Choroid plexus epithelial cell (primary cell): ENCODE measurements at regions not wholly inside any gene's neighbourhood (a gene's known extent, or its start where the extent isn't known, plus 50 kb on each side); places are given as distances from the start of the nearest gene placed in this dataset.

Source experiments
- DNase-seq: peaks from one replicate; pipeline ENCODE4 v3.0.0-alpha.2; 2010; ENCODE audit warnings: low read depth
- H3K4me3 ChIP-seq: 2 replicates; pipeline ENCODE4 v1.5.1; 2011; ENCODE audit warnings: low read depth, mild to moderate bottlenecking, control low read depth, low read length, moderate library complexity
- CTCF ChIP-seq: conservative IDR thresholded peaks from 2 replicates; pipeline ENCODE4 v1.5.1; 2011; ENCODE audit warnings: low read depth, mild to moderate bottlenecking, control low read depth, inconsistent platforms, low read length, moderate library complexity

- TF ChIP-seq CTCF, result no peak
- DNase-seq, result no peak
- H3K4me3 ChIP-seq, result no peak overlapping the region
Measured at GRCh38 chr13:78816154-78816553, 157.2 kb upstream of the OBI1 start.

DNA sequence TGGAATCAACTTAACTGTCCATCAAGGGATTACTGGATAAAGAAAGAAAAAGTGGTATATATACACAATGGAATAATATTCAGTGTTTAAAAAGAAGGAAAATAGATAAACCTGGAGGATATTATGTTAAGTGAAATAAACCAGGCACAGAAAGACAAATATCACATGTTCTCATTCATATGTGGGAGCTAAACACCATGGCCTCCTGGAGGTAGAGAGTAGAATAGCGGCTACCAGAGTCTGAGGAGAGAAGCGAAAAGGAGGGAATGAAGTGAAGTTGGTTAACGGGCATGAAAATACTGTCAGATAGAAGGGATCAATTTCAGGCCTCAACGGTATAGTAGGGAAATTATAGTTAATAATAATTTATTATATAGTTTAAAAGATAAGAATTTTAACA, 147.5 kb upstream of the OBI1 start:
- DNase-seq, result no peak
- TF ChIP-seq CTCF, result peak; percentile 8
- H3K4me3 ChIP-seq, result no peak overlapping the region

DNA sequence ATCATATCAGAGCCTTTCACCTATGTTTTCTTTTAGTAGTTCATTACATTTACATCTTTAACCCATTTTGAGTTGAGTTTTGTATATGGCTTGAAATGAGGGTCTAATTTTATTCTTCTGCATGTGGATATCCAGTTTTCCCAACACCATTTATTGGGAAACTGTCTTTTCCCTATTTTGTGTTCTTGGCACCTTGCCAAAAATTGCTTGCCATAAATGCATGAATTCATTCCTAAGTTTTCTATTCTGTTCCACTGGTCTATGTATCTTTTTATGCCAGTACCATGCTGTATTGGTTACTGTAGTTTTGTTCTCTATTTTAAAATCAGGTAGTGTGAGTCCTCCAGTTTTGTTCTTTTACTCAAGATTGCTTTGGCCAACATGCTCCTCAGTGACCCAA, 144.0 kb upstream of the OBI1 start:
- no peak for TF ChIP-seq CTCF
- no peak overlapping the region for H3K4me3 ChIP-seq
- no peak for DNase-seq

DNA sequence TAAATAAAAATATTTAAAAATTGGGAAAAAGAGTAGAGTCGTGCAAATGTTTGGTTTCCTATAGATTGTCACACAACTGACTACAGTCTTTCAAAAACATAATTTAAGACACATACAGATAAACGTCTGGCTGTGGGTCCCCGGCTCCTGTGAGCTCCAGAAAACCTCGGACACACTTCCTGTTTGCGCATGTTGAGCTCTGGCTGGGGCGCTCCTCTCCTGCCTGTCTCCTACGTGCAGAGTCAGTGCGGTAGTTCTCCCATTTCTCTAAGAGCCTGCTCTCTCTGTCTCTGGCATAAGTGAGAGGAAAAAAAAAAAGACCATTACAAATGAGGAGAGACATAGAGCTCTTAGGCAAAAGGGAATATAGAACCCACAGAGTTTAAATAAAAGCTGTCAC, 128.2 kb upstream of the OBI1 start:
- no peak overlapping the region for H3K4me3 ChIP-seq
- TF ChIP-seq CTCF, result no peak
- peak; percentile 0 for DNase-seq

- no peak overlapping the region for H3K4me3 ChIP-seq
- no peak for DNase-seq
- TF ChIP-seq CTCF, result no peak
Measured at GRCh38 chr13:78786459-78786858, 127.5 kb upstream of the OBI1 start.

DNA sequence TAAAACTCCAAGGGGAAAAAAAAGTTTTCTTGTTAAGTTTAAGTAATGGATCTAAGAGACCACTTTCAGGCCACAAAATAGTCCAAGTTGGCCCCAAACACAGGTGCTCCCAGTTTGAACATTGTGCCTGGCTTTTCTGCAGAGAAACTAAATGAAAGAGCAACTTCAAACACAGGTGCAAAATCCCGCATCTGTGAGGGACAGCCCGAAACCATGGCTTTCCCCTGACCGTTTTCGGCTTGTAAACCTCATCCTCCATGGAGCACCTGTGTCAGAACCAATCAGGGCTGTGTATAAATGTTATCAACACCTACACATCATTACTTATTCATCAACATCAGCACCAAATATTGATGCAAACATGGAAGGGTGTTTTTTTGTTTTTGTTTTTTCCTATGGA, 126.8 kb upstream of the OBI1 start:
- no peak for DNase-seq
- H3K4me3 ChIP-seq, result no peak overlapping the region

More for the DNA sequence above, 126.8 kb upstream of the OBI1 start:
- no peak for TF ChIP-seq CTCF
